Kidney tubule cell (primary cell): ENCODE measurements at regions not wholly inside any gene's neighbourhood (a gene's known extent, or its start where the extent isn't known, plus 50 kb on each side); places are given as distances from the start of the nearest gene placed in this dataset.

Experiments
- DNase-seq: peaks from one replicate; pipeline ENCODE4 v3.0.0-alpha.2; 2018; ENCODE audit warnings: low spot score

DNA sequence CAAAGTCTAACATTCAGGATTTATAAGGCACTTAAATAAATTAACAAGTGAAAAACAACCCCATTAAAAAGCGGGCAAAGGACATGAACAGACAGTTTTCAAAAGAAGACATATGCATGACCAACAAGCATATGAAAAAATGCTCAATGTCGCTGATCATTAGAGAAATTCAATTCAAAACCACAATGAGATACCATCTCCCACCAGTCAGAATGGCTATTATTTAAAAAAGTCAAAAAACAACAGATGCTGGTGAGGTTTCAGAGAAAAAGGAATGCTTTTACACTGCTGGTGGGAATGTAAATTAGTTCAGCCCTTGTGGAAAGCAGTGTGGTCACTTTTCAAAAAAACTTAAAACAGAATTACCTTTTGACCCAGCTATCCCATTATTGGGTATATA, 60.7 kb upstream of the BDKRB2 start:
- DNase-seq: no peak

DNA sequence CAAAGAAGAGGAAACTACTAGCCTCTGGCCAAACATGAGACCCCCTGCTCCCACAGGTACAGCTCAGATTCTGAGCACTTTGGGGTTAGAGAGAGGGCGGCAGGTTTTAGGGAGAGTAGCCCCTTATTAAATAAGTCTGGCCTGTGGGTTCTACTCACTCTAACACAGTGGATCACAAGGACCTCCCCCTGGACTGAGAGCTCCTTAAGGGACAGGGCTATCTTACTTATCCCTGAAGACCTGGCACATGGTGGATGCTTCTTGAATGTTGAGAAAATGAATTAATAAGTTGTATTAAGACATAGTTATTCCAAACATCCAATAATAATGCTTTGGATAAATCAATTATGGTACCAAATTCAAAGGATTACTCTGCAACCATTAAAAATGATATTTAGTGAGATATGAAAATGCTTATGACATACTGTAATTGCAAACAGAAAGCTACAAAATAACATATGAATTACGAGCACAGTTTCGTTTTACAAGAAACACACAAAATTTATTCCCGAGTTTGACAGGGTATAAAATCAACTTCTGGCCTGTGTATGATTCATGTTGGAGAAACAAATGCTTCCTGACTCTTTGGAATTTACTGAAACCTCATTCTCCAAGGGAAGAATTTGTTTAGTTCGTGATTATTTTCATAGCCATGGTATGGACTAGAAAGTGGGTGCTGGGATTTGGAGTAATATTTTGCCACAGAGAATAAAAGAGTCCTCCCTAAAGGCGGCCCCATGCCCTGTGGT, 59.3 kb upstream of the BDKRB2 start:
- peak; percentile 33 for DNase-seq

DNA sequence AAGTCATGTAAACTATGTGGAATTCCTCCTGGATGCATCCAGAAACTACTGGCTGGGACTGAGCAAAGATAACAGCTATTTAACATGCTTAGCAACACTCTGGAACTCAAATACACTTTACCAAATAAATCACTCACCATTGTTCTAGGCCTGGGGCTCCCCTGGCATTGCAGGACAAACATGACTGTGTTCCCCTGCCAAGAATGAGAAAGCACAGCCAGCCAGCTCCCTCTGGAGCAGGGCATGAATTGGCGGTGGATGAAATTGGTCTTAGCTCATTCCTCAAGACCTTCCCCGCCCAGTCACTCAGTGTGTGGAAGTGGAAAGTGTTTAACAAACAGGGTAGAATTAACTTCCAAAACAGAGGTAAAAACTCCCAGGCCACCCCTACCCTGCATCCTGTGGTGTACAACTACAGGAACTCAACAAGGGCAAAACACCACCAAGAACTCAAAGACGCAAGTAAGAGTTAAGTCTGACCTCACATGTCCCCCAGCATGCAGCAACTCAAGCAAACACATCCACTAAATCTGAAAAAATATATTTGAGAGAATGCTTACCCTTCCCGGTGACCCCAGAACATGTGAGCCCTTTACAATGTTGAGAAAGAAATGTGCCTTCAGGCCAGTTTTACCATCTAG, 58.4 kb upstream of the BDKRB2 start:
- DNase-seq: peak; percentile 65

DNA sequence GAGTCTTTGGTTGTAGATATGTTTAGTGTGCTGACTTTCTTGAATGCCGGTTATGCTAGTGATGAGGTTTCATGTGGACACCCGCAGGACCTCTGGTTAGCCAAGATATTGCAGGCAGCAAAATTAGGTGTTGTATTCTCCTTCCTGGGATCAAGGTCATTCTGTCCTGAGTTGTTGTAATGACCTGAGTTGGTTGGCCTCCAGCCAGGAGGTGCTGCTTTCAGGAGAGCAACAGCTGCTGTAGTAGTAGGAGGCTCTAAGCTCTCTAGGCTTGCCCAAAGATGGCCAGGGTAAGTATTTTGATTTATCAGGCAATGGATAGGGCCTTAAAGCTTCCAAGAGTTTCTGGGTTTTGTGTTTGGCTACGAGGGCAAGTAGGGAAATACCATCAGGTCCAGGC, 56.0 kb upstream of the BDKRB2 start:
- no peak for DNase-seq

DNA sequence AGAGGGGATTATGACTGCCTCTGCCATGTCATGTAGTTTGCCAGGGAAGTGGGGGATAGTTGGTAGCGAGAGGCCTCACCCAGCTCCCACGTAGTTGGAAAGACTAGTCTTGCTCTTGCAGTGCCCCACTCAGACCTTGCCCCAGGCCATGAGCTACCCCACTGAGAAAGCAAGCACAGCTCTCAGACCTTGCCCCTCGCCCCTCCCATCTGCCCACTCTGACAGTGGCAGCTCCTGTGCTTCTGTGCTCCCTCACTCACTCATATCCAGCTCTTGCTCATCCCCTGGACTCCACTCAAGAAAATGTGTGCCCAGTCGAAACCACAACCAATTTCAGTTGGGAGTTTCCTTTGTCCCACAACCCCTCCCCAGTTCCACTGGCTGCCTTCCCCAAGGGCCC, 55.5 kb upstream of the BDKRB2 start:
- DNase-seq: no peak

DNA sequence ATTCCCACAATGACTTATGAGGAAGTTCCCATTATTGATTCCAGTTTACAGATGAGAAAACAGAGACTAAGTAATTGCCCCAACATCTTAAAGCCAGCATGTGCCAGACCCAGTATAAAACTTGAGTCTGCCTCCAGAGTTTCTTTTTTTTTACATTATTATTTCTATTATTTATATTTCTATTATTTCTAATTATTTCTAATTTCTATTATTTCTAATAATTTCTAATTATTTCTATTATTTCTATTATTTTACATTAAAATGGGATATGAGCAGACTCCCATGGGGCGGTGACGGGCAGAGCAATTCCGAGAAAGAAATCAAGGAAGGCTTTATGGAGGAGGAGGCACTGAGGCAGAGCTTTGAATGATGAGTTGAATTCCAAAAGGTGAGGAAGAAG, 54.4 kb upstream of the BDKRB2 start:
- no peak for DNase-seq

DNA sequence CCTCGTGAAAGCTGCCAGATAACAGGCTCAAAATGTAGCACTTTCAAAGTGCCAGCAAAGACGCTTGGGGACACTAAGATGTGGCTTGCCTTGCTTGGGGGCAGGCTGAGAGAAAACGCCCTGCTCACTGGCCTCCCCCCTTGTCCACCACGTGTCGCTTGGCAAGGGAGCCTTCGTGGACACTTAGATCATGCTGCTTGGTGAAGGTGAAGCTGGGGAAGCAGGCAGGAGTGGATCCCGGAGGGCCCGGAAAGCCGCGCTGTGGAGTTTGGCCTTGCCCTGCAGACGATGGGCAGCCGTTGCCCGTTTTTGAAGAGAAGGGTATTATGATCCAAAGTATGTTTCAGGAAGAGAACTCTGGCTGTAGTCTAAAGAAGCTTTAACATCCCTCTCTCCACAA, 53.4 kb upstream of the BDKRB2 start:
- no peak for DNase-seq

DNA sequence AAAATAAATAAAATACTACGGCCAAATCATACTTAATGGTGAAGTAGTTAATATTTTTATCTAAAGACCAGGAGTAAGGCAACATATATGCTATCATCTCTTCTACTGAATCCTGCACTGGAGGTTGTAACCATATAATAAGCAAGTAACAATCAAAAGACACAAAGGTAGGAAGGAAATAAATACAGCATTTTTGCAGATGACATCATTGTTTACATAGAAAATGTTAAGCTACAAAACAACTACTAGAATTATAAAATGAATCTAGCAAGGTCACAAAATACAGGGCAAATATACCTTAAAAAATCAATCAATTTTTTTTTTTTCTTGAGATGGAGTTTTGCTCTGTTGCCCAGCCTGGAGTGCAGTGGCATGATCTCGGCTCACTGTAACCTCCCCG, 51.6 kb upstream of the BDKRB2 start:
- DNase-seq: no peak
